DMS114 treated with DMSO at 0.1 percent for 48 hours (cell line): ENCODE measurements at regions not wholly inside any gene's neighbourhood (a gene's known extent, or its start where the extent isn't known, plus 50 kb on each side); places are given as distances from the start of the nearest gene placed in this dataset.
"Not testable (repeated sequence)": the region's sequence is repeated elsewhere in the genome, so short reads cannot be mapped to it uniquely, and the experiment has no call there.

Source experiments
- DNase-seq: peaks from one replicate; lab custom pipeline; 2025; ENCODE audit not compliant: unreplicated experiment; lab: John Stamatoyannopoulos, UW

DNA sequence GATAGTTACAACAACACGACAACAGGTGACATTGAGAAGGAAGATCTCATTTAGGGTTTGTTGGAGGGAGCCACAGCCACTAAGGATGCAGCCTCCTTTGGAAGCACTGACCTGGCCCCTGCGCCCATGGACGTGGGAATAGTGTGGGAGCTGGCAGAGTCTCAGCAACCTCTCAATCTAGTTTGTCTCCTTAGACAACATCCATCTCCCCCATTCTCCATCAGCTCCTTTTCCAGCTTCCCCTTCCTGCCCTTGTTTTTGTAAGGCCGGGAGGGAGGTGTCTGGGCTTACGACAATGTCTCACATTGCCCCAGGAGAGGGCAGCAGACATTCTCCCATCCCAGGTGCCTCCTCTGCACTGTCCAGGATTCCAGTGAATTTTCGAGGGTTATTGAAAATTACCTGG lies 170.2 kb upstream of the PZP start:
- no peak for DNase-seq

- DNase-seq, result no peak
Measured at GRCh38 chr12:9372202-9372601, 164.0 kb upstream of the PZP start.

- DNase-seq, result no peak
Measured at GRCh38 chr12:9367828-9368227, 159.6 kb upstream of the PZP start.

- no peak for DNase-seq
Measured at GRCh38 chr12:9367201-9367600, 159.0 kb upstream of the PZP start.

- DNase-seq, result no peak
Measured at GRCh38 chr12:9365296-9365695, 157.1 kb upstream of the PZP start.

DNA sequence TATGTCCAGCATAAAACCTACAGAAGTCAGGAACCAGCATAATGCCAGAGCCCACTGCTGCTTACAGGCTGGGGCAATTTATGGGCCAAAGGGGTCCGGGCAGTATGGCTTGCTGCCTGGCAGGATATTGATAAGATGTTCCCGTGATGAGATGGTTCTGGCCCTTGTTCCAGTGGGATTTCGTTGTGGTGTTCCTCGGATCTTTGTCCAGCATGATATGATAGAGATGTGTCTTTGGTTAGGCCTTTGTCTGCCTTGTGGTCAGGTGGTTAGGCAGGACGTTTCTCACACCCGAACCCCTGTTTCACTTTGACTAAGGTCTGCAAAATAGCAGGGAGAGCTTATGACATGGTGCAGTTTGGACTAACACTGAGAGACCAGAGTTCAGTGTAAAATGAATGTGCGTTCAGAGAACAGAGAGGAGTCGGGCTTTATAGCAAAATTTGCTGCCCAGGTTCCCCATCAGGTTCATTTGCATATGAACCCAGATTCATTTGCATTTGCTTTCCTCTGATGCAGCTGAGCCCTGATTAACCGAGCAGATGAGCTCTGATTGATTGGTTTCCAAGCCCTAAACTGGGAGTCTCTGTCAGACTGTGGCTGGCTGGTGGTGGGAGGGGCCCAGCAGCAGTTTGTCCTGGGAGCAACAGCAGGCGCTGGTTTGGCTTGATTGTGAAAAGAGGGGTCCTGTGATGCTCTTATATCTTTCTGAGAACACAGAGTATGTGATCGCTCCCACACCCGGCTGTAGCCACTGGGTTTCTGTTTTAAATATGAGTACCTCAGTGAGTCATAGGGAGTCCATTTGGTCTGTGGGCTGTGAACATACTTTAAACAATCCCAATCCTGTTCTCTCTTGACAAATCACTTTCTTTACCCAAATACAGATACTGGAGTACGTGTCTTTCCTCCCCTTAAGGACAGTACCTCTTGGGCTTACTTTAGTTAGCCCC lies 156.3 kb upstream of the PZP start:
- DNase-seq, result no peak

- DNase-seq, result no peak
Measured at GRCh38 chr12:9363145-9363544, 154.9 kb upstream of the PZP start.

DNA sequence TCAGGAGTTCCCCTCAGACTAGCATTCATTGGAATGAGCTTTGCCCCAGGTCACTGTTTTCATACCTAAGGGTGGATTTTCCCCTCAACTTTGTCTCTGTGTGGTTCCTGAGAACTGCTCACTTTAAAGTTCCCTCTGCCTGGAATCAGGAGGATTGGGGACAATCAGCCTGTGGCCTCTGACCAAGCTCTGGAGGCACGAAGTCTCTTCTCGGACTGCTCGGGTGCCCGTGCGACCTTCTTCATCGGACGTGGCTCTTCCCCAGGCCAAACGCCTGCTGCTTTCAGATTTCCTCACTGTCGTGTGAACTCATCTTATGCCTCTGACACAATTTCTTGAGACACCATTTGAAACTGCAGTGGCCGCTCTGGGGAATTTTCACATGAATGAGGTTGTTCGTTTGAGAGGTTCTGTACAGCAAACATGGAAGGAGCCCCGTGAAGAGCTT lies 153.7 kb upstream of the PZP start:
- DNase-seq, result no peak

DNA sequence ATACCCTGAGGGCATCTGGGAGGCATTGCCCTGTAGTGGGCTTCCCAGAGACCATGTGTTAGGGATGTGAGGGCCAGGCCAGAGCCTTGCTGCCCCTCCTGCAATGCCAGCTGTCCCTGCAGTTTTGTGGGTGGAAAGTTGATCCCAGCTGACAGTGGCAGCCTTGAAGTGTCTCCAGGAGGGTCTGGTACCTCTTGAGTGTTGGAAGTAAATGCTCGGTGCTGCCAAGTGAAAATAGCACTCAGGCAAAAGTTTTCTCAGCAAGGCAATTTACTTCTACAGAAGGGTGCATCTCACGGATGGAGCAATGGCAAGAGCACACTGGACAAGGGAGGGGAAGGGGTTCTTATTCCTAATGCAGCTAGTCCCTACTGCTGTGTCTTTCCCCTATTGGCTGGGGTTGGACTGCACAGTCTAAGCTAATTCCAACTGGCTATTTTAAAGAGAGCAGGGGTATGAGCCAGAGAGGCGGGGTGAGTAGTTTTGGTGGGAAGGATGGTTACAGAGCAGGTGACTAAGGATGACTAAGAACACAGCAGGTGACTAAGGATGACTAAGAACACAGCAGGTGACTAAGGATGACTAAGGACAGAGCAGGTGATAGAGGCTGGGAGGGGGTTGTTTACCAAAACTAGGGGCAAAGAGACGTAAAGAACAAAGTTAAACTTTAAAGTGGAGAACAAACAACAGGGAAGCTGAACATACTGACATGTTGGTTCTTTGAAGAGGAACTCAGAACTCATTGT lies 146.0 kb upstream of the PZP start:
- not testable (repeated sequence) for DNase-seq

- DNase-seq, result no peak
Measured at GRCh38 chr12:9351136-9351535, 142.9 kb upstream of the PZP start.

- DNase-seq, result no peak
Measured at GRCh38 chr12:9349888-9350885, 142.0 kb upstream of the PZP start.

DNA sequence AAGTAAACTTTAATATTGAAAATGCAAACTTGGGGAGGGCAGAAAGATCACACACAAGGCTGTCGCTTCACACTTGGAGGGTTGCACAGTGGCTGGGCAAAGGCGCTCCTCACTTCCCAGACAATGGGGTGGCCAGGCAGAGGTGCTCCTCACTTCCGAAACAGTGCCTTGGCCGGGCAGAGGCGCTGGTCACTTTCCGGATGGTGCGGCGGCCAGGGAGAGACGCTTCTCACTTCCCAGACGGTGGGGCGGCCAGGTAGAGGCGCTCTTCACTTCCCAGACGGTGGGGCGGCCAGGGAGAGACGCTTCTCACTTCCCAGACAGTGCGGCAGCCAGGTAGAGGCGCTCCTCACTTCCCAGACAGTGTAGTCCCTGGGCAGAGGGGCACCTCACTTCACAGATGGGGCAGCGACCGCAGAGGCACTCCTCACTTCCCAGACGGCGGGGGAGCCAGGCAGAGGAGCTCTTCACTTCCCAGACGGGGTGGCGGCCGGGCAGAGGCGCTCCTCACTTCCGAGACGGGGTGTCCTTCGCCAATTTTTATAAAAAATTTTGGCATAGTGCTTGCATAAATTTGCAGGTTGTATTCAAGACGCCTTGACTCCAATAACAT lies 140.8 kb upstream of the PZP start:
- no peak for DNase-seq

GRCh38 chr12:9347328-9348127 lies 139.3 kb upstream of the PZP start:
- DNase-seq, result no peak

- DNase-seq, result no peak
Measured at GRCh38 chr12:9346866-9347327, 138.7 kb upstream of the PZP start.

GRCh38 chr12:9345171-9345570 lies 137.0 kb upstream of the PZP start:
- no peak for DNase-seq

GRCh38 chr12:9344541-9344940 lies 136.3 kb upstream of the PZP start:
- DNase-seq, result no peak

DNA sequence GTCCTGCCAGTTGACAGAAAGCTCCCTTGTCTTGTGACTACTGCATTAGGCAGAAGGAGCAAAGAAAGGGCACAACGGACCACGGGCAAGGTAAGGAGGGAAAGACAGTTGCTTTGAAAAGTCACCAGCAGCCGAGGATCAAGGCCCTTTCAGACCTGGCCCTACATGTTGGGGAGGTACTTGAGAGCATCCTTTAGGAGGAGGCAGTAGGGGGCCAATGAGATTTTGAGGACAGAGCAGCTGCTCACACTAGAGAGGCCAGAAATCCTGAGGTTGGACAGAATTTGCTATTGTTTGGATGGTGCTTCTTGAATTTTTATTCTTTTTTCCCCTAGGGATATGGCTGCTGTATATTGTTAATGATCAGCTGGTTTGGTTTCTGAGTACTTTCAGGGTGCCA lies 135.5 kb upstream of the PZP start:
- no peak for DNase-seq

GRCh38 chr12:9342614-9343353 lies 134.6 kb upstream of the PZP start:
- DNase-seq, result no peak

DNA sequence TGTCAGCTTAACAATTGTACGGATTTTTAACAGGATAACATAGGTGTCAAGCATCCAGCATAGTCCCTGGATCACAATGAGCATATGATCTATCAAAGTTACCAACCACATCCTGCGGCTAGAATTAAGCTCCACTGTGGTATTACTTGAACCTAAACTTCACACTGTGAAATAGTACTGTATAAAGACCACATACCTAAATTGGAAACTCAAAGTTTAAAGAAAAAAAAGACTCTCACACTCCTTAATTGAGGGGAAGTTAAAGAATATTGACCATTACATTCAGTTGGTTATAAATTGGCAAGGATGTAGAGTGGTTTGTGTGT lies 133.0 kb upstream of the PZP start:
- DNase-seq, result no peak
